Cerebellar cortex (tissue), 1 donor: ENCODE measurements at regions not wholly inside any gene's neighbourhood (a gene's known extent, or its start where the extent isn't known, plus 50 kb on each side); places are given as distances from the start of the nearest gene placed in this dataset.

Source experiments
- DNase-seq: peaks from one replicate; pipeline ENCODE4 v3.0.0-alpha.2; 2015; ENCODE audit warnings: low spot score

- no peak for DNase-seq
Measured at GRCh38 chr10:121420006-121420405, 178.2 kb downstream of the FGFR2 start.

GRCh38 chr10:121422096-121422495 lies 176.1 kb downstream of the FGFR2 start:
- no peak for DNase-seq

- DNase-seq = no peak
Measured at GRCh38 chr10:121425623-121426022, 172.6 kb downstream of the FGFR2 start.

GRCh38 chr10:121426307-121426706 lies 171.9 kb downstream of the FGFR2 start:
- DNase-seq = no peak
